ENCODE measurements at regions not wholly inside any gene's neighbourhood (a gene's known extent, or its start where the extent isn't known, plus 50 kb on each side); places are given as distances from the start of the nearest gene placed in this dataset.
A peak's percentile ranks its signal among the peaks of the same experiment; 100 is the strongest.

DNA sequence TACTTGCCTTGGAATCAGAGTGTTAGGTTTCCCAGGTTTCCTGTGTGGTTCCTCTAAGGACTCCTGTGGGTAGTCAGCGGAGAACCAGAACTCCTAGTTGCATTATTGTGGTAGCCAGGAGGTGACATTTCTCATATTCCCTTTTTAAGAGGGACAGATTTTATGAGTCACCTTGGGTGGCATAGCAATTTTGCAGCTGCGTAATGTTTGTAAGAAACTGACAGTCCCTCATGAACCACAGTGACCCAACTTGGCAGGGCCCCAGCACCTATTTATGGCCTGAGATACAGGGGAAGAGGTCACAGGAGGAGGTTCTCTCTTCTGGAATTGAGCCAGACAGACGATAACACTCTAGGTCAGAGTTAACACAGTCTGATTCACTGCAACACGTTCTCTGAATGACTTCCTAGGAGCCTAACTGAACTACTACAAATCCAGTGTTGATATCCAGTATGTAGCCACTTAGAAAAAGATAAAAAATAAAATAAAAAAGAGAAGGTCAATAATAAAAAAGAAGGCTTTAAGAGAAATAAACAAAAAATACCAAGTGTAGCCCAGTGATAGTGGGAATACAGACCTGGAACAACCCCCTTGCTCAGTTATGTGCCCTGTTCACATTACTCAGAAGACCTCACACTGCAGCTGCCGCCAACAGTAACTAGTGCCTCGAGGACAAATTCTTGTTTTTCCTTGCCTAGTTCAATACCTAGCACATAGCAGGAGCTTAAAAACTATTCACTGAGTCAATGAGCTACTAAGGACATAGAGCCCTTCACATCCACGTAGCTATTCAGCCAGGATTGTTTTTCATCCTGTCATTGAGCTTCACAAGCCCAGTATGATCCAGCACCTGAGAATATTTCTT is 50.7 kb upstream of the VLDLR start:
- H3K36me3 ChIP-seq (ENCODE audit: insufficient read depth, low read length): no peaks in the 10 kb centered on the region
- POLR2A ChIA-PET: no interaction called here
- CTCF ChIA-PET: no interaction called here
- DNase-seq: peak in 4 of 14 experiments; percentile 21 to 50 (median 34)
- H3K4me3 Mint-ChIP-seq: no peak overlapping the region
- no peaks in the 10 kb centered on the region for H3K9me3 Mint-ChIP-seq
- no peaks in the 10 kb centered on the region for H3K4me1 ChIP-seq (ENCODE audit: insufficient read depth, low read length)
- H3K27me3 Mint-ChIP-seq: peaks cover 5% of the 10 kb centered on the region
- ATAC-seq (ENCODE audit: poor library complexity): no peak
- no peak overlapping the region for H3K27ac ChIP-seq (ENCODE audit: low read depth in 1 of 2, low read length in 2 of 2)
- intact Hi-C loops (cut with DNase I, micrococcal nuclease): no loop called here
- no peaks in the 10 kb centered on the region for H3K4me1 Mint-ChIP-seq (ENCODE audit: low read depth)
- no peaks in the 10 kb centered on the region for H3K36me3 Mint-ChIP-seq (ENCODE audit: low read depth)
- H3K4me3 ChIP-seq (ENCODE audit: low read length): no peak overlapping the region
- no peaks in the 10 kb centered on the region for H3K9me3 ChIP-seq (ENCODE audit: control insufficient read depth in 1 of 2, insufficient read depth in 1 of 2, low read length in 2 of 2)
- no peak overlapping the region for H3K27ac Mint-ChIP-seq
- H3K27me3 ChIP-seq (ENCODE audit: control insufficient read depth in 1 of 2, insufficient read depth in 2 of 2, low read length in 2 of 2): peaks cover 0 to 6% of the 10 kb centered on the region in 2 experiments
- TF ChIP-seq, protein P1, sequence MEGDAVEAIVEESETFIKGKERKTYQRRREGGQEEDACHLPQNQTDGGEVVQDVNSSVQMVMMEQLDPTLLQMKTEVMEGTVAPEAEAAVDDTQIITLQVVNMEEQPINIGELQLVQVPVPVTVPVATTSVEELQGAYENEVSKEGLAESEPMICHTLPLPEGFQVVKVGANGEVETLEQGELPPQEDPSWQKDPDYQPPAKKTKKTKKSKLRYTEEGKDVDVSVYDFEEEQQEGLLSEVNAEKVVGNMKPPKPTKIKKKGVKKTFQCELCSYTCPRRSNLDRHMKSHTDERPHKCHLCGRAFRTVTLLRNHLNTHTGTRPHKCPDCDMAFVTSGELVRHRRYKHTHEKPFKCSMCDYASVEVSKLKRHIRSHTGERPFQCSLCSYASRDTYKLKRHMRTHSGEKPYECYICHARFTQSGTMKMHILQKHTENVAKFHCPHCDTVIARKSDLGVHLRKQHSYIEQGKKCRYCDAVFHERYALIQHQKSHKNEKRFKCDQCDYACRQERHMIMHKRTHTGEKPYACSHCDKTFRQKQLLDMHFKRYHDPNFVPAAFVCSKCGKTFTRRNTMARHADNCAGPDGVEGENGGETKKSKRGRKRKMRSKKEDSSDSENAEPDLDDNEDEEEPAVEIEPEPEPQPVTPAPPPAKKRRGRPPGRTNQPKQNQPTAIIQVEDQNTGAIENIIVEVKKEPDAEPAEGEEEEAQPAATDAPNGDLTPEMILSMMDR (IDR thresholded peaks at IDR 0.05): no peak

All from CD4-positive, alpha-beta T cell (primary cell).